ENCODE measurements at regions not wholly inside any gene's neighbourhood (a gene's known extent, or its start where the extent isn't known, plus 50 kb on each side); places are given as distances from the start of the nearest gene placed in this dataset.

DNA sequence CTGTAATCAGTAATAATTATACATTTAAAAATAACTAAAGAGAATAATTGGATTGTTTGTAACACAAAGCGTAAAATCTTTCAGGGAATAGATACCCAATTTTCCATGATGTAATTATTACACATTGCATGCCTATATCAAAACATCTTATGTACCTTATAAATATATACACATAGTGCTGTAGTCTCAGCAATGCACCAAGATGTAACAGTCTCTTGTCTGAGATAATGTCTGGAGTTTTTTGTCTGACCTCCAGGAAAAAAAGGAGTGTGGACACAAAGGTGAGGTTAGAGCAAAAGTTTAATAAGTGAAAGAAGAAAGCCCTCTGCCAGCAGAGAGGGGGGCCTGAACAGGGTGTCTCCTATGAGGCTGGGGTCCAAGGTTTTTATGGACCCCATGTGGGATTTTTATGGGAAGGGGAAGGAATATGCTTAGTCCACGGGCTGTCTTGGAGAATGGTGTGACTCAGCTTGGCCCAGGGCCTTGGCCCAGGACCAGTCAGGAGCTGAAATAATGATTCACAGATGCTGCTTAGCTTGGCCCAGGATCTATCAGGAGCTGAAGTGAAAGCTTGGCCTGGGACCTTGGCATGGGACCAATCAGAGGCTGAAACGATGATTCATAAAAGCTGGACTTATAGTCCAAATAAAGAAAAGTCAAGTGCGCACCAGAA lies 545.0 kb downstream of the ZPLD1 start:
- H3K36me3 ChIP-seq (ENCODE audit: insufficient read depth, low read length): no peaks in the 10 kb centered on the region
- H4K20me1 ChIP-seq (ENCODE audit: insufficient read depth): no peaks in the 10 kb centered on the region
- H3K27me3 ChIP-seq (ENCODE audit: insufficient read depth, low read depth, low read length): no peaks in the 10 kb centered on the region
- no peaks in the 10 kb centered on the region for H3K9me3 ChIP-seq (ENCODE audit: low read length)
- H2AFZ ChIP-seq (ENCODE audit: low read depth, low read length): no peak overlapping the region
- H3K9me2 ChIP-seq (ENCODE audit: insufficient read depth, low read length): no peaks in the 10 kb centered on the region
- TF ChIP-seq EP300 (conservative IDR thresholded peaks at IDR 0.05; ENCODE audit: poor library complexity, severe bottlenecking) (no peak), TAF1 (IDR thresholded peaks at IDR 0.05; ENCODE audit: low read depth) (no peak), EZH2 (IDR thresholded peaks at IDR 0.05; ENCODE audit: borderline replicate concordance, insufficient read depth, low read length, poor library complexity, severe bottlenecking) (no peak), CTCF (IDR thresholded peaks at IDR 0.05; ENCODE audit: poor library complexity, severe bottlenecking) (no peak), SMC3 (conservative IDR thresholded peaks at IDR 0.05; ENCODE audit: poor library complexity) (no peak), MXI1 (conservative IDR thresholded peaks at IDR 0.05; ENCODE audit: poor library complexity, severe bottlenecking) (no peak), RAD21 (conservative IDR thresholded peaks at IDR 0.05) (no peak), REST (IDR thresholded peaks at IDR 0.05; ENCODE audit: borderline replicate concordance) (no peak), POLR2AphosphoS5 (IDR thresholded peaks at IDR 0.05) (no peak)
- no peaks in the 10 kb centered on the region for H3F3A ChIP-seq (ENCODE audit: insufficient read depth, low read length, poor library complexity, severe bottlenecking)
- H3K4me2 ChIP-seq (ENCODE audit: low read length): no peak overlapping the region
- H3K9ac ChIP-seq (ENCODE audit: low read length): no peak overlapping the region
- no peak overlapping the region for H3K4me3 ChIP-seq (ENCODE audit: low read length)
- H3K79me2 ChIP-seq (replicated peaks; ENCODE audit: insufficient read depth, low read length): no peaks in the 10 kb centered on the region
- H3K27ac ChIP-seq (ENCODE audit: low read length): no peak overlapping the region

- Histone ChIP-seq H3F3A (ENCODE audit: insufficient read depth, low read length, poor library complexity, severe bottlenecking) (no peaks in the 10 kb centered on the region), H3K9me3 (ENCODE audit: low read length) (no peaks in the 10 kb centered on the region), H3K9ac (ENCODE audit: low read length) (no peak overlapping the region), H3K9me2 (ENCODE audit: insufficient read depth, low read length) (no peaks in the 10 kb centered on the region), H3K27ac (ENCODE audit: low read length) (no peak overlapping the region), H2AFZ (ENCODE audit: low read depth, low read length) (no peak overlapping the region), H4K20me1 (ENCODE audit: insufficient read depth) (no peaks in the 10 kb centered on the region), H3K4me3 (ENCODE audit: low read length) (no peak overlapping the region), H3K36me3 (ENCODE audit: insufficient read depth, low read length) (no peaks in the 10 kb centered on the region), H3K4me2 (ENCODE audit: low read length) (no peak overlapping the region), H3K79me2 (replicated peaks; ENCODE audit: insufficient read depth, low read length) (no peaks in the 10 kb centered on the region), H3K27me3 (ENCODE audit: insufficient read depth, low read depth, low read length) (no peaks in the 10 kb centered on the region)
- TF ChIP-seq MXI1 (conservative IDR thresholded peaks at IDR 0.05; ENCODE audit: poor library complexity, severe bottlenecking) (no peak), EP300 (conservative IDR thresholded peaks at IDR 0.05; ENCODE audit: poor library complexity, severe bottlenecking) (no peak), RAD21 (conservative IDR thresholded peaks at IDR 0.05) (no peak), POLR2AphosphoS5 (IDR thresholded peaks at IDR 0.05) (no peak), CTCF (IDR thresholded peaks at IDR 0.05; ENCODE audit: poor library complexity, severe bottlenecking) (no peak), EZH2 (IDR thresholded peaks at IDR 0.05; ENCODE audit: borderline replicate concordance, insufficient read depth, low read length, poor library complexity, severe bottlenecking) (no peak), SMC3 (conservative IDR thresholded peaks at IDR 0.05; ENCODE audit: poor library complexity) (no peak), TAF1 (IDR thresholded peaks at IDR 0.05; ENCODE audit: low read depth) (no peak)
Measured at GRCh38 chr3:102980355-102980696, 545.5 kb downstream of the ZPLD1 start.
